Mesothelial cell of epicardium (in vitro differentiated cells): ENCODE measurements at regions not wholly inside any gene's neighbourhood (a gene's known extent, or its start where the extent isn't known, plus 50 kb on each side); places are given as distances from the start of the nearest gene placed in this dataset.

Source experiments
- DNase-seq, 2 experiments: peaks; one replicate each; pipeline ENCODE4 v3.0.0; 2021; ENCODE audit warnings: low spot score in 2 of 2; ENCODE audit not compliant: unreplicated experiment in 2 of 2
- H3K27ac Mint-ChIP-seq: 2 replicates; pipeline ENCODE4 v1.8.0; 2021; ENCODE audit warnings: mixed read lengths
- H3K27me3 Mint-ChIP-seq: 2 replicates; pipeline ENCODE4 v1.8.0; 2021; ENCODE audit warnings: low read depth, mixed read lengths
- H3K36me3 Mint-ChIP-seq: 2 replicates; pipeline ENCODE4 v1.8.0; 2021; ENCODE audit warnings: mixed read lengths
- H3K4me1 Mint-ChIP-seq: 2 replicates; pipeline ENCODE4 v1.8.0; 2021; ENCODE audit warnings: mixed read lengths
- H3K4me3 Mint-ChIP-seq: 2 replicates; pipeline ENCODE4 v1.8.0; 2021; ENCODE audit warnings: mild to moderate bottlenecking, moderate library complexity, mixed read lengths
- H3K9me3 Mint-ChIP-seq: 2 replicates; pipeline ENCODE4 v1.8.0; 2021; ENCODE audit warnings: mixed read lengths
- CTCF ChIP-seq: fragments of 200-600 bp; sonication (generic); IDR thresholded peaks from one replicate; pipeline ENCODE4 v1.5.0; 2021; ENCODE audit warnings: antibody characterized with exemption; ENCODE audit not compliant: unreplicated experiment

GRCh38 chr4:124265701-124266100 is 446.8 kb downstream of the ANKRD50 start:
- H3K4me1 Mint-ChIP-seq, result peaks cover 6% of the 10 kb centered on the region
- H3K36me3 Mint-ChIP-seq, result peaks cover 3% of the 10 kb centered on the region
- no peak overlapping the region for H3K27ac Mint-ChIP-seq
- DNase-seq, result no peak
- no peak for TF ChIP-seq CTCF
- no peak overlapping the region for H3K4me3 Mint-ChIP-seq
- no peaks in the 10 kb centered on the region for H3K27me3 Mint-ChIP-seq
- H3K9me3 Mint-ChIP-seq, result peaks cover 2% of the 10 kb centered on the region

DNA sequence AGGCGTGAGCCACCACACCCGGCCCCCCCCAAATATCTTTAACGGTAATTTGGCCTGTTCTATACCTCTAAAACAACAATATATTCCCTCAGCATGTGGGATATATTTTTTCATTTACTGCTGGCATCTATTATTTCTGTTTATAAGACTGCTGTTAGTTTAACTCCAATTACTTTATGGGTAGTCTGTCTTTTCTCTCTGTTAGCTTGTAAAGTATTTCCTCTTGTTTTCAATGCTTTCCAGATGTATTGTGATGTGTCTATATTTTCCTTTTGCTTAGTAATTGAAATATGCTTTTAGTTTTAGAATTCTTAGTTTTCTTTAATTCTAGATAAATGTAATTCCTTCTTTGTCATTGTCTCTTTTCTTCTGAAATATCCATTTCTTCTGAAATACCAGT is 445.8 kb downstream of the ANKRD50 start:
- no peak for DNase-seq
- Mint-ChIP-seq H3K4me1 (peaks cover 6% of the 10 kb centered on the region), H3K9me3 (peaks cover 11% of the 10 kb centered on the region), H3K27me3 (no peaks in the 10 kb centered on the region), H3K27ac (no peak overlapping the region), H3K4me3 (no peak overlapping the region), H3K36me3 (peaks cover 8% of the 10 kb centered on the region)
- TF ChIP-seq CTCF, result no peak

GRCh38 chr4:124276461-124276860 is 436.1 kb downstream of the ANKRD50 start:
- Mint-ChIP-seq H3K4me3 (no peak overlapping the region), H3K36me3 (peaks cover 21% of the 10 kb centered on the region), H3K9me3 (peaks cover 35% of the 10 kb centered on the region), H3K27ac (no peak overlapping the region), H3K27me3 (no peaks in the 10 kb centered on the region), H3K4me1 (peaks cover 11% of the 10 kb centered on the region)
- no peak for DNase-seq
- no peak for TF ChIP-seq CTCF

DNA sequence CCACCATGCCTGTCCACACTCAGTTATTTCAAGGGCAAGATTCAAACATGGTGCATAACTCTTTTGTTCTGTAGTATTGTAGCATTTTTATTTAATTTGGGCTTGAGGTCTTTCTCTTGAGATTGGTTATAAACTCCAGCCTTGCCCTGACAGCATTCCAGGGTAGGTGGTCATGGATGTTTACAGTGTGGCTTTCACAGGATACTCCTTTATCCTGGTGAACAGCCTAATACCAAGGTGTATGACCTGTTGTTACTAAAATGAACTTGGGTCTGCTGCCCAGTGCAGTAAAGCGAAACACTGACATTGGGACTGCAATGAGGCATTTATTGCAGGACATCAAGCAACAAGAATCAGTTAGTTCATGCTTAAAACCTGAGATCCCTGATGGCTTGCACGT is 434.8 kb downstream of the ANKRD50 start:
- no peak for DNase-seq
- H3K36me3 Mint-ChIP-seq, result peaks cover 13% of the 10 kb centered on the region
- H3K27ac Mint-ChIP-seq, result no peak overlapping the region
- TF ChIP-seq CTCF, result no peak
- peaks cover 17% of the 10 kb centered on the region for H3K4me1 Mint-ChIP-seq
- no peaks in the 10 kb centered on the region for H3K27me3 Mint-ChIP-seq
- H3K9me3 Mint-ChIP-seq, result peaks cover 26% of the 10 kb centered on the region
- H3K4me3 Mint-ChIP-seq, result no peak overlapping the region

DNA sequence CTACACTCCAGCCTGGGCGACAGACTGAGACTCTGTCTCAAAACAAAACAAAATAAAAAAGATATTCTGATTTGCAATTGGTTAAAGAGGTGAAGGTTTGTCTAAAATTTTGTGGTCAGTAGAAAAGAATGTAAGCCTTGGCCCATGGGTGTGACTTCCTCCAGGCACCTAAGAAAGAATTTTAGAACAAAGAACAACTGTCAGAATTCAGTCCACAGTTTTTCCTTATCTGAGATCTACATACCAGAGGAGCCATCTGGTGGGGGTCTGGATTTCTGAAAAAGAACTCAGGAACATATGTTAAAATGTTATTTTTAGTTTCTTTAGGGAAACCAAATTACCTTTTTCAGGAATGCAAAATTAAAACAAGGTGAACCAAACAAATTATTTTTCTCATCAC is 434.1 kb downstream of the ANKRD50 start:
- DNase-seq, result no peak
- peaks cover 19% of the 10 kb centered on the region for H3K9me3 Mint-ChIP-seq
- peak overlapping the region; percentile 61 for H3K27ac Mint-ChIP-seq
- no peak for TF ChIP-seq CTCF
- H3K4me1 Mint-ChIP-seq, result peaks cover 18% of the 10 kb centered on the region
- no peaks in the 10 kb centered on the region for H3K27me3 Mint-ChIP-seq
- peaks cover 9% of the 10 kb centered on the region for H3K36me3 Mint-ChIP-seq
- no peak overlapping the region for H3K4me3 Mint-ChIP-seq

DNA sequence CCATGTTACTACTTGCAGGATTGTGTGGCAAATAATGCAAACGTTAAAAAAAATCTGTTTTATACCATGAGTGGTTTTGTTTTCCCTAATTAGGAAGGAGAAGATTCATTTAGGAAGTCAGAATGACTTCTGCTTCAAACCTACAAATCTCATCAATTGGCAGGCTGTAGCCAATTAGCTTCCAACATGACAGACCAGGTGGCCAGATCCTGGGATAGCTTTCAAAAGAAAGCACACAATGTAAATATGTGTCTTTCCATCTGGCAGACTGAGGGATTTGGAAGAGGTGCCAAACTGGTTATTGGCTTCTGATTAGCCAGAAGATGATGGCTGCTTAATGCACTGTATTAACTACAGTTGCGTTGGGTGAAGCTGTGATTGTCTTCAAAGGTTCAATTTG is 432.8 kb downstream of the ANKRD50 start:
- no peaks in the 10 kb centered on the region for H3K27me3 Mint-ChIP-seq
- H3K4me3 Mint-ChIP-seq, result no peak overlapping the region

More for the DNA sequence above, 432.8 kb downstream of the ANKRD50 start:
- TF ChIP-seq CTCF, result no peak
- no peak for DNase-seq
- H3K27ac Mint-ChIP-seq, result no peak overlapping the region
- no peaks in the 10 kb centered on the region for H3K36me3 Mint-ChIP-seq
- H3K9me3 Mint-ChIP-seq, result peaks cover 9% of the 10 kb centered on the region
- H3K4me1 Mint-ChIP-seq, result peaks cover 18% of the 10 kb centered on the region
